A549 (cell line): ENCODE measurements at regions not wholly inside any gene's neighbourhood (a gene's known extent, or its start where the extent isn't known, plus 50 kb on each side); places are given as distances from the start of the nearest gene placed in this dataset.

Experiments used
- ATAC-seq, 2 experiments: fragments of 200-7000 bp in 1 of 2; fragments of >200 bp in 1 of 2; cut with Nextera tagmentation in 1 of 2; cut with Tn5 transposase in 1 of 2; 3 replicates each; pipeline versions ENCODE4 v1.8.0 to v1.9.1; 2018 to 2020; ENCODE audit warnings: mild to moderate bottlenecking in 1 of 2, moderate library complexity in 1 of 2
- CTCF ChIA-PET: fragments of 300-600 bp; sonication (Branson Sonifier 250); formaldehyde crosslinking; extraction: SDS; loops from one replicate; lab custom pipeline; 2021; ENCODE audit warnings: antibody characterized with exemption, inconsistent platforms; lab: Yijun Ruan, JAX
- POLR2A ChIA-PET: fragments of 350-600 bp; formaldehyde crosslinking; extraction: SDS; loops from one replicate; lab custom pipeline; 2021; ENCODE audit warnings: antibody characterized with exemption, inconsistent platforms; lab: Yijun Ruan, JAX
- DNase-seq, 2 experiments: peaks; one replicate each; pipeline versions ENCODE4 v3.0.0 to v3.0.0-alpha.2; 2011 to 2016; ENCODE audit warnings: low read depth in 1 of 2, low spot score in 1 of 2
- FAIRE-seq: peaks from 2 replicates; lab custom pipeline; 2011; peaks lifted over from hg19 to GRCh38; lab: Jason Lieb, UNC
- H3K27ac ChIP-seq, 2 experiments: fragments of >200 bp; sonication (Bioruptor Twin); formaldehyde crosslinking; 3 replicates each; pipeline ENCODE4 v1.5.1; 2016 to 2017
- H3K4me1 ChIP-seq: fragments of >200 bp; sonication (Bioruptor Twin); formaldehyde crosslinking; 3 replicates; pipeline ENCODE4 v1.6.1; 2016
- H3K4me2 ChIP-seq: fragments of >200 bp; sonication (Bioruptor Twin); formaldehyde crosslinking; 3 replicates; pipeline ENCODE4 v1.6.1; 2016
- H3K4me3 ChIP-seq: fragments of >200 bp; sonication (Bioruptor Twin); formaldehyde crosslinking; 3 replicates; pipeline ENCODE4 v1.5.1; 2016
- H3K9me3 ChIP-seq: fragments of >200 bp; sonication (Bioruptor Twin); formaldehyde crosslinking; 3 replicates; pipeline ENCODE4 v1.6.1; 2016
- BHLHE40 ChIP-seq: IDR thresholded peaks from 2 replicates; pipeline ENCODE4 v1.6.1; 2012; ENCODE audit warnings: low read depth, low read length, inconsistent platforms
- CBX8 ChIP-seq: fragments of 200-600 bp; sonication (generic); IDR thresholded peaks from 2 replicates; pipeline ENCODE4 v1.6.1; 2016
- CTCF ChIP-seq: fragments of >200 bp; sonication (Bioruptor Twin); formaldehyde crosslinking; IDR thresholded peaks from 3 replicates; pipeline ENCODE4 v1.5.1; 2016
- EHF ChIP-seq: fragments of 250-450 bp; sonication (Bioruptor Pico); IDR thresholded peaks from 2 replicates; pipeline ENCODE4 v1.5.0; 2020; ENCODE audit warnings: mild to moderate bottlenecking
- EHMT2 ChIP-seq: fragments of 200-600 bp; sonication (generic); IDR thresholded peaks from 2 replicates; pipeline ENCODE4 v1.6.1; 2016; ENCODE audit warnings: antibody characterized with exemption, low read depth, mild to moderate bottlenecking, moderate library complexity
- ESRRA ChIP-seq: fragments of 150-350 bp; IDR thresholded peaks from 2 replicates; pipeline ENCODE4 v1.6.1; 2014; ENCODE audit warnings: mild to moderate bottlenecking, low read length, borderline replicate concordance
- FOSB ChIP-seq: fragments of 250-450 bp; sonication (Bioruptor Pico); IDR thresholded peaks from 2 replicates; pipeline ENCODE4 v1.5.0; 2020; ENCODE audit warnings: mild to moderate bottlenecking, moderate library complexity
- FOXS1 ChIP-seq: fragments of 250-450 bp; sonication (Bioruptor Pico); IDR thresholded peaks from 2 replicates; pipeline ENCODE4 v1.5.0; 2020; ENCODE audit warnings: mild to moderate bottlenecking, moderate library complexity
- HDAC2 ChIP-seq: fragments of 200-600 bp; sonication (generic); IDR thresholded peaks from 2 replicates; pipeline ENCODE4 v1.6.1; 2016
- HES2 ChIP-seq: fragments of >200 bp; sonication (Bioruptor Twin); formaldehyde crosslinking; IDR thresholded peaks from 2 replicates; pipeline ENCODE4 v1.6.1; 2016
- HEYL ChIP-seq: fragments of 250-450 bp; sonication (Bioruptor Pico); IDR thresholded peaks from 2 replicates; pipeline ENCODE4 v1.8.0; 2021; ENCODE audit warnings: mild to moderate bottlenecking, moderate library complexity
- HMGXB4 ChIP-seq: fragments of 250-450 bp; sonication (Bioruptor Pico); IDR thresholded peaks from 2 replicates; pipeline ENCODE4 v1.5.0; 2021; ENCODE audit warnings: mild to moderate bottlenecking, moderate library complexity, borderline replicate concordance
- HOXB5 ChIP-seq: fragments of 250-450 bp; sonication (Bioruptor Pico); IDR thresholded peaks from 2 replicates; pipeline ENCODE4 v1.5.0; 2020; ENCODE audit warnings: mild to moderate bottlenecking, moderate library complexity
- KDM1A ChIP-seq: fragments of 200-600 bp; sonication (generic); IDR thresholded peaks from 2 replicates; pipeline ENCODE4 v1.6.1; 2016; ENCODE audit warnings: low read depth, mild to moderate bottlenecking
- MAZ ChIP-seq: fragments of 150-350 bp; IDR thresholded peaks from 2 replicates; pipeline ENCODE4 v1.6.1; 2014; ENCODE audit warnings: antibody characterized with exemption, low read depth, low read length, borderline replicate concordance
- POLR2A ChIP-seq: IDR thresholded peaks from 2 replicates; pipeline ENCODE4 v1.6.1; 2012; ENCODE audit warnings: mild to moderate bottlenecking, low read length
- RAD21 ChIP-seq, 2 experiments: fragments of >200 bp in 1 of 2; sonication (Bioruptor Twin) in 1 of 2; formaldehyde crosslinking in 1 of 2; IDR thresholded peaks in 1 of 2; conservative IDR thresholded peaks in 1 of 2; 2 replicates in 1 of 2; 3 replicates in 1 of 2; pipeline ENCODE4 v1.6.1; 2012 to 2018; ENCODE audit warnings: inconsistent platforms in 1 of 2
- RCOR1 ChIP-seq: fragments of 150-350 bp; IDR thresholded peaks from 2 replicates; pipeline ENCODE4 v1.6.1; 2014; ENCODE audit warnings: antibody characterized with exemption, low read length, low read depth
- RNF2 ChIP-seq: fragments of 200-600 bp; sonication (generic); IDR thresholded peaks from 2 replicates; pipeline ENCODE4 v1.6.1; 2016; ENCODE audit warnings: low read depth, mild to moderate bottlenecking, antibody characterized with exemption, moderate library complexity, borderline replicate concordance
- SREBF2 ChIP-seq: fragments of 450-650 bp; IDR thresholded peaks from 2 replicates; pipeline ENCODE4 v1.6.1; 2014; ENCODE audit warnings: mild to moderate bottlenecking, moderate library complexity
- ZSCAN20 ChIP-seq: fragments of 250-450 bp; sonication (Bioruptor Pico); IDR thresholded peaks from 2 replicates; pipeline ENCODE4 v1.8.0; 2022; ENCODE audit warnings: mild to moderate bottlenecking, moderate library complexity
- WGBS: methylation state at CpG from one replicate; pipeline ENCODE4 v1.1.6; 2017; ENCODE audit errors: missing lambda C conversion rate; 5-methylcytosine and 5-hydroxymethylcytosine counted together

- CTCF ChIA-PET, result no interaction called here
- WGBS, result 37% methylated on average over 3 of the region's 8 CpGs
Observed at GRCh38 chr10:128863823-128864405, 603.1 kb upstream of the MGMT start.

GRCh38 chr10:128864554-128865295, 602.3 kb upstream of the MGMT start:
- no peaks in the 10 kb centered on the region for H3K4me1 ChIP-seq
- ATAC-seq (no peak), DNase-seq (no peak), FAIRE-seq (no peak)
- TF ChIP-seq KDM1A, result no peak
- ChIA-PET POLR2A (no interaction called here), CTCF (interaction anchor here (1.7 kb wide), 1 partner anchor 15 kb away, joined by 4 read pairs; no protein-coding TSS in a partner anchor)
- 23% methylated on average over 12 of the region's 13 CpGs for WGBS
- no peaks in the 10 kb centered on the region; the same call in 2 of the 3 replicates for H3K9me3 ChIP-seq
- H3K4me2 ChIP-seq, result no peak overlapping the region
- no peak overlapping the region for H3K27ac ChIP-seq
- H3K4me3 ChIP-seq, result no peak overlapping the region

More at GRCh38 chr10:128863823-128864405, 603.1 kb upstream of the MGMT start:
- TF ChIP-seq CTCF, result no peak
- TF ChIP-seq FOSB (CRISPR knock-in tag), result no peak
- TF ChIP-seq ZSCAN20 (CRISPR knock-in tag), result no peak
- no peak for TF ChIP-seq HEYL (CRISPR knock-in tag)
- TF ChIP-seq CBX8, result no peak
- no peak for TF ChIP-seq EHF (CRISPR knock-in tag)
- no peak for TF ChIP-seq RAD21 (conservative IDR thresholded peaks at IDR 0.05 in 1 of 2, IDR thresholded peaks at IDR 0.05 in 1 of 2)
- TF ChIP-seq ESRRA, result no peak
- Histone ChIP-seq H3K4me3 (no peak overlapping the region), H3K9me3 (no peaks in the 10 kb centered on the region; the same call in 2 of the 3 replicates), H3K27ac (no peak overlapping the region), H3K4me2 (no peak overlapping the region), H3K4me1 (no peaks in the 10 kb centered on the region)
- DNase-seq (no peak), ATAC-seq (no peak), FAIRE-seq (no peak)
- POLR2A ChIA-PET, result no interaction called here

- ATAC-seq, result no peak
Observed at GRCh38 chr10:128865436-128866195, 601.4 kb upstream of the MGMT start.

More at GRCh38 chr10:128865436-128866195, 601.4 kb upstream of the MGMT start:
- DNase-seq (no peak), FAIRE-seq (no peak)
- POLR2A ChIA-PET, result no interaction called here
- Histone ChIP-seq H3K4me2 (no peak overlapping the region), H3K27ac (no peak overlapping the region), H3K9me3 (no peaks in the 10 kb centered on the region; the same call in 2 of the 3 replicates)
- CTCF ChIA-PET, result interaction anchor here (1.7 kb wide), 1 partner anchor 14 kb away, joined by 4 read pairs; no protein-coding TSS in a partner anchor
- 4% methylated on average over 14 of the region's 14 CpGs for WGBS
- TF ChIP-seq HMGXB4 (CRISPR knock-in tag) (no peak), RCOR1 (no peak), RNF2 (no peak), FOXS1 (CRISPR knock-in tag) (no peak), HOXB5 (CRISPR knock-in tag) (no peak), EHMT2 (no peak), HES2 (no peak), FOSB (CRISPR knock-in tag) (no peak), KDM1A (no peak), BHLHE40 (no peak), SREBF2 (no peak), MAZ (no peak), POLR2A (no peak), HDAC2 (no peak)
- TF ChIP-seq, all 56 proteins: peak for 0
- H3K4me3 ChIP-seq, result no peak overlapping the region
- H3K4me1 ChIP-seq, result no peaks in the 10 kb centered on the region
